NCI-H1105 (cell line): ENCODE measurements at regions not wholly inside any gene's neighbourhood (a gene's known extent, or its start where the extent isn't known, plus 50 kb on each side); places are given as distances from the start of the nearest gene placed in this dataset.

Source experiments
- DNase-seq: peaks from one replicate; lab custom pipeline; 2025; lab: John Stamatoyannopoulos, UW

- DNase-seq: no peak
These were observed 97.3 kb upstream of the MYCN start for GRCh38 chr2:15842758-15843666.

GRCh38 chr2:15844211-15844801 lies 96.0 kb upstream of the MYCN start:
- DNase-seq: no peak

GRCh38 chr2:15845294-15845693 lies 95.1 kb upstream of the MYCN start:
- DNase-seq: no peak

GRCh38 chr2:15845737-15846405 lies 94.5 kb upstream of the MYCN start:
- no peak for DNase-seq

GRCh38 chr2:15846626-15847025 lies 93.7 kb upstream of the MYCN start:
- no peak for DNase-seq

GRCh38 chr2:15850534-15850933 lies 89.8 kb upstream of the MYCN start:
- DNase-seq: no peak

- DNase-seq: no peak
These were observed 89.2 kb upstream of the MYCN start for GRCh38 chr2:15851076-15851693.

- no peak for DNase-seq
These were observed 87.5 kb upstream of the MYCN start for GRCh38 chr2:15852811-15853210.

GRCh38 chr2:15853903-15854302 lies 86.4 kb upstream of the MYCN start:
- DNase-seq: no peak

- DNase-seq: no peak
These were observed 84.5 kb upstream of the MYCN start for GRCh38 chr2:15855766-15856260.

GRCh38 chr2:15856318-15856717 lies 84.0 kb upstream of the MYCN start:
- DNase-seq: no peak

- no peak for DNase-seq
These were observed 81.9 kb upstream of the MYCN start for GRCh38 chr2:15858466-15858865.

GRCh38 chr2:15860051-15860663 lies 80.2 kb upstream of the MYCN start:
- no peak for DNase-seq

- no peak for DNase-seq
These were observed 79.6 kb upstream of the MYCN start for GRCh38 chr2:15860760-15861159.

- no peak for DNase-seq
These were observed 79.1 kb upstream of the MYCN start for GRCh38 chr2:15861172-15861822.

- DNase-seq: no peak
These were observed 78.5 kb upstream of the MYCN start for GRCh38 chr2:15861898-15862297.

GRCh38 chr2:15863089-15863488 lies 77.3 kb upstream of the MYCN start:
- no peak for DNase-seq

GRCh38 chr2:15863494-15864175 lies 76.7 kb upstream of the MYCN start:
- DNase-seq: no peak

- no peak for DNase-seq
These were observed 76.1 kb upstream of the MYCN start for GRCh38 chr2:15864176-15864769.

GRCh38 chr2:15865923-15866322 lies 74.4 kb upstream of the MYCN start:
- DNase-seq: no peak
